ENCODE measurements at regions not wholly inside any gene's neighbourhood (a gene's known extent, or its start where the extent isn't known, plus 50 kb on each side); places are given as distances from the start of the nearest gene placed in this dataset.
"Not testable (repeated sequence)": the region's sequence is repeated elsewhere in the genome, so short reads cannot be mapped to it uniquely, and the experiment has no call there.

DNA sequence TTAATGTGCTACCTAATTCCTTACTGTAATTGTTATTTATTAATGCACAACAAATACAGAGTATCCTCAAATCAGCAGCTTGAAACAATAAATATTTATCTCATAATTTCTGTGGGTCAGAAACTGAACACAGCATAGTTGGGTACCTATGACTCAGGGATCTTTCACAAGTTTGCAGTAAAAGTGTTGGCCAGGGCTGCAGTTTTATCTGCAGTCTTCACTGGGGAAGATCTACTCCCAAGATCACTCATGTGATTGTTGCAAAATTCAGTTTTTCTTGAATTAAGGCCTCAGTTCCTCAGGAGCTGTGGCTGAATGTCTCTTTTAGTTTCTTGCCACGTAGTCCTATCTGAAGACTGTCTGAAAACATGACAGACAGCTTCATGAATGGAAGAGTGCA lies 237.8 kb downstream of the ZWINT start:
- in situ Hi-C loops (cut with HindIII; ENCODE audit: low pct_ligation_motif_present, low pct_unique_long_range_greater_than_20kb, low sequenced_read_pairs), result no loop called here
- no peak for DNase-seq

DNA sequence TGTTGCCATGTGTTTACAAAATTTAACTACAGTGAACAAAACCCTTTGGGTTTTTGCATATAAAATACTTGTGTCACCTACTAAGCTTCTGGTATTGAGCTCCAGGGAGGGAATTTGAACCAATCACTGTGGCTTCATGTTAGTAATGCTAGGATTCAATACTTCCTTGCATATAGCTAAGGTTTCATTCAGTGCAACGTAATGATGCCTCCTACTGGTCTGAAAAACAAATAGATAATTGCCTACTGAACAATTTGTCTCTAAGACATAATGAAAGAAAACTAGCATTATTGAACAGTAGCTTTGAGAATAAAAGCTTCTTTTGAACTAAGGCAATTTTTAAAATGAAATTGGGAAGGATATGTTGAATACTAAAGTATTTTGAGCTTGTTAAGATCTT lies 244.4 kb downstream of the ZWINT start:
- in situ Hi-C loops (cut with HindIII; ENCODE audit: low pct_ligation_motif_present, low pct_unique_long_range_greater_than_20kb, low sequenced_read_pairs), result no loop called here
- peak; percentile 47 for DNase-seq

DNA sequence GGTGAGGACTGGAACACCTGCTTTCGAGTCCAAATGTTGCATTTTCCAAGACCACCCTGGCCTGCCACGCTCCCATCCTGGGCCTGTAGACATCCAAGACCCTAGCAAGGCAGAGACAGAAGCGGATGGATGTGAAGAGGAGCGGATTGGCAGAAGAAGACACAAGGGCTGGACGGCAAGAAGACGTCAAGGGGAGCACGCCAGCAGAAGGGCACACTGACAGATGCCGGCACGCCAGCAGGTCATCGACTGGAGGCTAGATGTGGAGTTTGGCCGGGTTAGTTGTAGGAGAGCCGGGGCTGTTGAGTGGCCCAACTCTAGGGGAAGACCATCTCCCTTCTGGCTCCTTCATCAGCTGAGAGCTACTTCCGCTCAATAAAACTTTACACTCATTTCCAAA lies 251.6 kb downstream of the ZWINT start:
- DNase-seq, result no peak
- in situ Hi-C loops (cut with HindIII; ENCODE audit: low pct_ligation_motif_present, low pct_unique_long_range_greater_than_20kb, low sequenced_read_pairs), result no loop called here

GRCh38 chr10:56104923-56105322 lies 256.1 kb downstream of the ZWINT start:
- in situ Hi-C loops (cut with HindIII; ENCODE audit: low pct_ligation_motif_present, low pct_unique_long_range_greater_than_20kb, low sequenced_read_pairs), result no loop called here

DNA sequence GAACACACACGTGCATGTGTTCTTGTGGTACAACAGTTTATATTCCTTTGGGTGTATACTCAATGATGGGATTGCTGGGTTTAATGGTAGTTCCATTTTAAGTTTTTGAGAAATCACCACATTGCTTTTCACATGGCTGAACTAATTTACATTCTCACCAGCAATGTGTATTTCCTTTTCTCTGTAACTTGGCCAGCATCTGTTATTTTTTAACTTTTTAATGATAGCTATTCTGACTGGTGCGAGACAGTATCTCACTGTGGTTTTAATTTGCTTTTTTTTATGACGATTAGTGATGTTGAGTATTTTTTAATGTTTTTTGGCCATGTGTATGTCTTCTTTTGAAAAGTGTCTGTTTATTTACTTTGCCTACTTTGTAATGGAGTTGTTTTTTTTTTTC lies 256.6 kb downstream of the ZWINT start:
- DNase-seq, result no peak
- in situ Hi-C loops (cut with HindIII; ENCODE audit: low pct_ligation_motif_present, low pct_unique_long_range_greater_than_20kb, low sequenced_read_pairs), result no loop called here

More at GRCh38 chr10:56104923-56105322, 256.1 kb downstream of the ZWINT start:
- no peak for DNase-seq

DNA sequence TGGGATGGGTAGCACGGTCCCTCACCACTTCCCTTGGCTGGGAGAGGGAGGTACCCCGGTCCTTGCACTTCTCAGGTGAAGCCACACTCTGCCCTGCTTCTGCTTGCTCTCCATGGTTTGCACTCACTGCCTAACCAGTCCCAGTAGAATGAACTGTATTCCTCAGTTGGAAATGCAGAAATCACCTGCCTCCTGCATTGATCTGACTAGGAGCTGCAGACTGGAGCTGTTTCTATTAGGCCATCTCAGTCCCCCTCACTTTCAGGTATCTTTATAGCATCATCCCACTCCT lies 264.9 kb downstream of the ZWINT start:
- no peak for DNase-seq
- in situ Hi-C loops (cut with HindIII; ENCODE audit: low pct_ligation_motif_present, low pct_unique_long_range_greater_than_20kb, low sequenced_read_pairs), result no loop called here

DNA sequence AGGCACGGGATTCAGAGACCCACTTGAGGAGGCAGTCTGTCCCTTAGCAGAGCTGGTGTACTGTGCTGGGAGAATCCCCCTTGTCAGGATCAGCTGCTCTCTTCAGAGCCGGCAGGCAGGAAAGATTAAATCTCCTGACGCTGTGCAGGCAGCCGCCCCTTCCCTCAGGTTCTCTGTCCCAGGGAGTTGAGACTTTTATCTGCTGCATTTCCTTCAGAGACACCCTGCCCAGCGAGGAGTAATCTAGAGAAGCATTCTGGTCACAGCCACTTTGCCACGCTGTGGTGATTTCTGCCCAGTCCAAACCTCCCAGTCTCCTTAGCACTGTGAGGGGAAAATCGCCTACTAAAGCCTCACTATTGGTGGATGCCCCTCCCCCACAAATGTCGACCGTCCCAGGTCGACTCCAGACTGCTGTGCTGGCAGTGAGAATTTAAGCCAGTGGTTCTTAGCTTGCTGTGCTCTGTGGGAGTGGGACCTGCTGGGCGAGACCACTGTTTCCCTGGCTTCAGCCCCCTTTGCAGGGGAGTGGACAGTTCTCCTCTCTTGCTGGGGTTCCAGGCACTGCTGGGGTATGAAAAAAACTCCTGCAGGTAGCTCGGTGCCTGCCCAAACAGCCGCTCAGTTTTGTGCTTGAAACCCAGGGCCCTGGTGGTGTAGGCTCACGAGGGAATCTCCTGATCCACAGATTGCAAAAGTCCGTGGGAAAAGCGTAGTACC lies 265.4 kb downstream of the ZWINT start:
- DNase-seq, result no peak
- in situ Hi-C loops (cut with HindIII; ENCODE audit: low pct_ligation_motif_present, low pct_unique_long_range_greater_than_20kb, low sequenced_read_pairs), result no loop called here

GRCh38 chr10:56093645-56094044 lies 267.4 kb downstream of the ZWINT start:
- in situ Hi-C loops (cut with HindIII; ENCODE audit: low pct_ligation_motif_present, low pct_unique_long_range_greater_than_20kb, low sequenced_read_pairs); DNase-seq: not testable (repeated sequence)

DNA sequence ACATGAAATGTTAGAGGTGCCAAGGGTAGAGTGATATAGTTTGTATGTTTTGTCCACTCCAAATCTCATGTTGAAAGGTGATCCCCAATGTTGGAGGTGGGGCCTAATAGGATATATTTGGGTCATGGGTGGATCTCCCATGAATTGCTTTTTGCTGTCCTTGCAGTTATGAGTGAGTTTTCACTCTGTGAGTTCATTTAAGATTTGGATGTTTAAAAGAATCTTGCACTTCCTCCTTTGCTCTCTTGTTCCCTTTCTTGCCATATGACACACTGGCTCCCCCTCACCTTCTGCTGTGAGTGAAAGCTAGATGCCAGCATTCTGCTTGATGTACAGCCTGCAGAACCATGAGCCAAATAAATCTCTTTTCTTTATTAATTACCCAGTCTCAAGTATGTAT lies 269.2 kb downstream of the ZWINT start:
- in situ Hi-C loops (cut with HindIII; ENCODE audit: low pct_ligation_motif_present, low pct_unique_long_range_greater_than_20kb, low sequenced_read_pairs), result no loop called here

DNA sequence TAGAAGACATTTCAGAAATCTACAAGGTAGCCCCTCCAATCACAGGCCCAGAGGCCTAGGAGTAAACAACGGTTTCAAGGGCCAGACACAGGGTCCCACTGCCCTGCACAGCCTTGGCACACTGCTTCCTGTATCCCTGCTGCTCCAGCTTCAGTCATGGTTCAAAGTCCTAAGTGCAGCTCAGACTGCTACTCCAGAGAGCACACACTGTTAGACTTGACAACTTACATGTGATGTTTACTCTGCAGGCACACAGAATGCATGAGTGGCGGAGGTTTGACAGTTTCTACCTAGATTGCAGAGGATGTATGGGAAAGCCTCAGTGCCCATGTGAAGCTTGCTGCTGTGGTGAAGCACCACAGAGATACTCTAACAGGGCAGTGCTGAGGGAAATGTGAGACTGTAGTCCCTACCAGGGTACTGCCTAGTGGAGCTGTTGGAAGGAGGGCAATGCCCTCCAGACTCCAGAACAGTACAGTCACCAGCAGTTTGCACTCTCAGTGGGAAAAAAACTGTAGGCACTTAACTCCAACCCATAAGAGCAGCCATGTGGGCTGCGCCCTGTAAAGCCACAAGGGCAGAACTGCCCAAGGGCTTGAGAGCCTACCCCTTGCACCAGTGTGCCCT lies 270.0 kb downstream of the ZWINT start:
- in situ Hi-C loops (cut with HindIII; ENCODE audit: low pct_ligation_motif_present, low pct_unique_long_range_greater_than_20kb, low sequenced_read_pairs), result no loop called here
- no peak for DNase-seq

More for the DNA sequence above, 269.2 kb downstream of the ZWINT start:
- no peak for DNase-seq

GRCh38 chr10:56085406-56086122 lies 275.5 kb downstream of the ZWINT start:
- no peak for DNase-seq
- in situ Hi-C loops (cut with HindIII; ENCODE audit: low pct_ligation_motif_present, low pct_unique_long_range_greater_than_20kb, low sequenced_read_pairs), result no loop called here

DNA sequence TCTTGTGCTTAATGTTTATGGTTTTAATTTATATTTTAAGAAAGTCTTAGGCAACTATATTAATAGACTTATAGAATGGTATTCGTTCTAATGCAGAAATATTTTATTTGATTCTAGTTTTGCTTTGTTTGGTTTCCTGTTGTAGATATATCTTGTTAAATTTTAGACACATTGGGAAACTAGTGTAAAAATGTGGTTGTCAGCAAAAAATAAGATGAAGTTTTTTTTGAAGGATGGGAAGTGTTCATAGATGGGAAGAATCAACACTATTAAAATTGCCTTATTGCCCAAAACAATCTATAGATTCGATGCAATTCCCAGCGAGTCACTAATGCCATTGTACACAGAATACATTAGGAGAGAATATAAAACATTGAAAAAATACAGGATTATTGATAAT lies 278.9 kb downstream of the ZWINT start:
- in situ Hi-C loops (cut with HindIII; ENCODE audit: low pct_ligation_motif_present, low pct_unique_long_range_greater_than_20kb, low sequenced_read_pairs), result no loop called here

GRCh38 chr10:56068473-56069263 lies 292.4 kb downstream of the ZWINT start:
- in situ Hi-C loops (cut with HindIII; ENCODE audit: low pct_ligation_motif_present, low pct_unique_long_range_greater_than_20kb, low sequenced_read_pairs), result no loop called here

More for the DNA sequence above, 278.9 kb downstream of the ZWINT start:
- DNase-seq, result no peak

GRCh38 chr10:56068040-56068439 lies 293.0 kb downstream of the ZWINT start:
- no peak for DNase-seq
- in situ Hi-C loops (cut with HindIII; ENCODE audit: low pct_ligation_motif_present, low pct_unique_long_range_greater_than_20kb, low sequenced_read_pairs), result no loop called here

More at GRCh38 chr10:56068473-56069263, 292.4 kb downstream of the ZWINT start:
- DNase-seq, result no peak

GRCh38 chr10:56063642-56064041 lies 297.4 kb downstream of the ZWINT start:
- in situ Hi-C loops (cut with HindIII; ENCODE audit: low pct_ligation_motif_present, low pct_unique_long_range_greater_than_20kb, low sequenced_read_pairs), result no loop called here
- DNase-seq, result no peak

GRCh38 chr10:56057860-56058259 lies 303.2 kb downstream of the ZWINT start:
- in situ Hi-C loops (cut with HindIII; ENCODE audit: low pct_ligation_motif_present, low pct_unique_long_range_greater_than_20kb, low sequenced_read_pairs), result no loop called here
- DNase-seq, result no peak

DNA sequence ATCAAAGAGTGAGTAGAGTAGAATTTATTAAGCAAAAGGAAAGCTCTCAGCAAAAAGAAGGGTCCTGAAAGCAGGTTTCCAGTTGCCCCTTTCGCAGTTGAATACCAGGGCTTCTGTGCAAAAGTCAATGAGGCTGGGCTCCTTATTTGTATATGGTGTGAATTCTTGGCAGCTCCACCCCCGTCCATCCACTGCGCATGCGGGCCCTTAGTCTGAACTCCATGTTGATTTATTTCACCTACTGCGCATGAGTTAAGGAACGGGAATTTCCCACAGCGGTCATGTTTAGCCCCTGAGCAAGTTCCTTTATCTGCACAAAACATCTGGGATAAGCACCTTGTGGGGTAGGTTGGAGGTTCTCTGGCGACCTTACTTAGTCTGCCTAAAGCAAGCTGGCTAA lies 325.6 kb downstream of the ZWINT start:
- in situ Hi-C loops (cut with HindIII; ENCODE audit: low pct_ligation_motif_present, low pct_unique_long_range_greater_than_20kb, low sequenced_read_pairs), result no loop called here

GRCh38 chr10:56028298-56029132 lies 332.5 kb downstream of the ZWINT start:
- in situ Hi-C loops (cut with HindIII; ENCODE audit: low pct_ligation_motif_present, low pct_unique_long_range_greater_than_20kb, low sequenced_read_pairs), result no loop called here
- DNase-seq, result no peak

More for the DNA sequence above, 325.6 kb downstream of the ZWINT start:
- DNase-seq, result no peak

All from ACHN (cell line).